ENCODE measurements at regions not wholly inside any gene's neighbourhood (a gene's known extent, or its start where the extent isn't known, plus 50 kb on each side); places are given as distances from the start of the nearest gene placed in this dataset.

GRCh38 chr18:78584459-78585022, 395.1 kb upstream of the SALL3 start:
- TF ChIP-seq, protein P1, sequence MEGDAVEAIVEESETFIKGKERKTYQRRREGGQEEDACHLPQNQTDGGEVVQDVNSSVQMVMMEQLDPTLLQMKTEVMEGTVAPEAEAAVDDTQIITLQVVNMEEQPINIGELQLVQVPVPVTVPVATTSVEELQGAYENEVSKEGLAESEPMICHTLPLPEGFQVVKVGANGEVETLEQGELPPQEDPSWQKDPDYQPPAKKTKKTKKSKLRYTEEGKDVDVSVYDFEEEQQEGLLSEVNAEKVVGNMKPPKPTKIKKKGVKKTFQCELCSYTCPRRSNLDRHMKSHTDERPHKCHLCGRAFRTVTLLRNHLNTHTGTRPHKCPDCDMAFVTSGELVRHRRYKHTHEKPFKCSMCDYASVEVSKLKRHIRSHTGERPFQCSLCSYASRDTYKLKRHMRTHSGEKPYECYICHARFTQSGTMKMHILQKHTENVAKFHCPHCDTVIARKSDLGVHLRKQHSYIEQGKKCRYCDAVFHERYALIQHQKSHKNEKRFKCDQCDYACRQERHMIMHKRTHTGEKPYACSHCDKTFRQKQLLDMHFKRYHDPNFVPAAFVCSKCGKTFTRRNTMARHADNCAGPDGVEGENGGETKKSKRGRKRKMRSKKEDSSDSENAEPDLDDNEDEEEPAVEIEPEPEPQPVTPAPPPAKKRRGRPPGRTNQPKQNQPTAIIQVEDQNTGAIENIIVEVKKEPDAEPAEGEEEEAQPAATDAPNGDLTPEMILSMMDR (conservative IDR thresholded peaks at IDR 0.05; ENCODE audit: low read depth, low read length), result no peak
- no peak for TF ChIP-seq EZH2 (IDR thresholded peaks at IDR 0.05; ENCODE audit: borderline replicate concordance, low read depth, low read length, poor library complexity, severe bottlenecking)
